A673 (cell line): ENCODE measurements at regions not wholly inside any gene's neighbourhood (a gene's known extent, or its start where the extent isn't known, plus 50 kb on each side); places are given as distances from the start of the nearest gene placed in this dataset.

ENCODE experiments used
- BruUV-seq: library from RNA; stranded (reverse); fragments of 400-500 nt; replicated peaks from 2 replicates; lab custom pipeline; 2021; lab: Mats Ljungman, UMichigan
- CTCF ChIA-PET: fragments of 300-600 bp; sonication (Branson Sonifier 250); formaldehyde crosslinking; loops from one replicate; lab custom pipeline; 2022; ENCODE audit warnings: antibody characterized with exemption; lab: Charles Lee
- POLR2A ChIA-PET: fragments of 300-600 bp; sonication (Branson Sonifier 250); formaldehyde crosslinking; loops from one replicate; lab custom pipeline; 2022; ENCODE audit warnings: antibody characterized with exemption; ENCODE audit not compliant: low non-redundant PET; lab: Charles Lee
- DNase-seq: peaks from one replicate; pipeline ENCODE4 v3.0.0-alpha.2; 2015; ENCODE audit warnings: low spot score
- H3K27ac ChIP-seq: fragments of 200-600 bp; sonication (generic); 2 replicates; pipeline ENCODE4 v1.5.1; 2016; ENCODE audit warnings: mixed run types, low read depth, mild to moderate bottlenecking, mixed read lengths, antibody characterized with exemption, low read length; ENCODE audit not compliant: poor library complexity, severe bottlenecking
- H3K27me3 ChIP-seq: fragments of 200-600 bp; sonication (generic); replicated peaks from 2 replicates; pipeline ENCODE4 v1.6.1; 2017; ENCODE audit warnings: mixed run types, low read depth, mild to moderate bottlenecking, mixed read lengths, antibody characterized with exemption, low read length; ENCODE audit not compliant: insufficient read depth, poor library complexity
- H3K36me3 ChIP-seq: fragments of 200-600 bp; sonication (generic); 2 replicates; pipeline ENCODE4 v1.6.1; 2016; ENCODE audit warnings: mixed run types, mild to moderate bottlenecking, mixed read lengths, antibody characterized with exemption, low read length; ENCODE audit not compliant: insufficient read depth, poor library complexity, severe bottlenecking
- H3K4me1 ChIP-seq: fragments of 200-600 bp; sonication (generic); 2 replicates; pipeline ENCODE4 v1.6.1; 2017; ENCODE audit warnings: mixed run types, mild to moderate bottlenecking, mixed read lengths, antibody characterized with exemption, low read length; ENCODE audit not compliant: insufficient read depth, poor library complexity, severe bottlenecking
- H3K4me3 ChIP-seq: fragments of 200-600 bp; sonication (generic); 2 replicates; pipeline ENCODE4 v1.5.1; 2016; ENCODE audit warnings: low read depth, mixed run types, mild to moderate bottlenecking, mixed read lengths, low read length; ENCODE audit not compliant: poor library complexity, severe bottlenecking
- H3K9me3 ChIP-seq: fragments of 200-600 bp; sonication (generic); 2 replicates; pipeline ENCODE4 v1.6.1; 2016; ENCODE audit warnings: mixed run types, low read depth, mild to moderate bottlenecking, mixed read lengths, antibody characterized with exemption, low read length; ENCODE audit not compliant: poor library complexity, severe bottlenecking
- EZH2 ChIP-seq: fragments of 200-600 bp; sonication (generic); IDR thresholded peaks from 2 replicates; pipeline ENCODE4 v1.6.1; 2017; ENCODE audit warnings: borderline replicate concordance, low read depth, mild to moderate bottlenecking, mixed read lengths, antibody characterized with exemption, low read length; ENCODE audit not compliant: poor library complexity, severe bottlenecking
- intact Hi-C: fragments of 100-400 bp; cut with micrococcal nuclease; formaldehyde crosslinking; loops from one replicate; pipeline ENCODE4 v1.10.0; 2022; ENCODE audit not compliant: unreplicated experiment
- TF ChIP-seq, protein P1 (sequence below): fragments of 300-800, 200-600 bp; sonication (generic); conservative IDR thresholded peaks from 2 replicates; pipeline ENCODE4 v1.5.1; 2017; ENCODE audit warnings: low read depth, mild to moderate bottlenecking, antibody characterized with exemption, low read length, moderate library complexity, mixed read lengths

DNA sequence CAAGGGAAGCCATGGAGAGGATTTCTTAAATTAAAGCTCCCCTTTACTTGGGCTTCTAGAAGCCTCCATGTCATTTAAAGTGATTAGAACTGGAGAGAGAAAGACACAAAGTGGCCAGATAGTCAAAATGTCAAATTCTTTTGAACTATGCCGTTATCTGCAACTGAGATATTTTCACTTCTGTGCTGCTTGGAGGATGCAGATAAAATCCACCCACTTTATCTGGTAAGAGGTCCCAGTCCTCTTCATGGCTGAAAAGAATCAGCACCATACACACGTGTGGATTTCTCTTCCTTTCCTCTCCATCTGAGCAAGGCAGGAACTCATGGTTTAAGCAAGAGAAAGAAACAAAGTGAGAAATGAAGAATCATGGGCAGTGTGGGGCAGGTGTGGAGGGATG lies 276.9 kb upstream of the RUNX1 start:
- TF ChIP-seq EZH2: no peak
- TF ChIP-seq, protein P1, sequence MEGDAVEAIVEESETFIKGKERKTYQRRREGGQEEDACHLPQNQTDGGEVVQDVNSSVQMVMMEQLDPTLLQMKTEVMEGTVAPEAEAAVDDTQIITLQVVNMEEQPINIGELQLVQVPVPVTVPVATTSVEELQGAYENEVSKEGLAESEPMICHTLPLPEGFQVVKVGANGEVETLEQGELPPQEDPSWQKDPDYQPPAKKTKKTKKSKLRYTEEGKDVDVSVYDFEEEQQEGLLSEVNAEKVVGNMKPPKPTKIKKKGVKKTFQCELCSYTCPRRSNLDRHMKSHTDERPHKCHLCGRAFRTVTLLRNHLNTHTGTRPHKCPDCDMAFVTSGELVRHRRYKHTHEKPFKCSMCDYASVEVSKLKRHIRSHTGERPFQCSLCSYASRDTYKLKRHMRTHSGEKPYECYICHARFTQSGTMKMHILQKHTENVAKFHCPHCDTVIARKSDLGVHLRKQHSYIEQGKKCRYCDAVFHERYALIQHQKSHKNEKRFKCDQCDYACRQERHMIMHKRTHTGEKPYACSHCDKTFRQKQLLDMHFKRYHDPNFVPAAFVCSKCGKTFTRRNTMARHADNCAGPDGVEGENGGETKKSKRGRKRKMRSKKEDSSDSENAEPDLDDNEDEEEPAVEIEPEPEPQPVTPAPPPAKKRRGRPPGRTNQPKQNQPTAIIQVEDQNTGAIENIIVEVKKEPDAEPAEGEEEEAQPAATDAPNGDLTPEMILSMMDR: no peak
- Histone ChIP-seq H3K27ac (no peak overlapping the region), H3K4me3 (no peak overlapping the region), H3K27me3 (peaks cover 4% of the 10 kb centered on the region), H3K9me3 (no peaks in the 10 kb centered on the region), H3K4me1 (no peaks in the 10 kb centered on the region), H3K36me3 (no peaks in the 10 kb centered on the region)
- ChIA-PET POLR2A (no interaction called here), CTCF (no interaction called here)
- intact Hi-C loops: no loop called here
- BruUV-seq: no TSS peak
- no peak for DNase-seq

GRCh38 chr21:35324372-35325220 lies 275.5 kb upstream of the RUNX1 start:
- ChIA-PET POLR2A (no interaction called here), CTCF (no interaction called here)
- H3K36me3 ChIP-seq: no peaks in the 10 kb centered on the region
- H3K4me1 ChIP-seq: no peaks in the 10 kb centered on the region
- intact Hi-C loops: no loop called here
- peaks cover 4% of the 10 kb centered on the region for H3K27me3 ChIP-seq
- DNase-seq: no peak
- no peaks in the 10 kb centered on the region for H3K9me3 ChIP-seq
- TF ChIP-seq, protein P1: no peak
- TF ChIP-seq EZH2: no peak
- BruUV-seq: no TSS peak
- no peak overlapping the region for H3K4me3 ChIP-seq
- H3K27ac ChIP-seq: no peak overlapping the region

DNA sequence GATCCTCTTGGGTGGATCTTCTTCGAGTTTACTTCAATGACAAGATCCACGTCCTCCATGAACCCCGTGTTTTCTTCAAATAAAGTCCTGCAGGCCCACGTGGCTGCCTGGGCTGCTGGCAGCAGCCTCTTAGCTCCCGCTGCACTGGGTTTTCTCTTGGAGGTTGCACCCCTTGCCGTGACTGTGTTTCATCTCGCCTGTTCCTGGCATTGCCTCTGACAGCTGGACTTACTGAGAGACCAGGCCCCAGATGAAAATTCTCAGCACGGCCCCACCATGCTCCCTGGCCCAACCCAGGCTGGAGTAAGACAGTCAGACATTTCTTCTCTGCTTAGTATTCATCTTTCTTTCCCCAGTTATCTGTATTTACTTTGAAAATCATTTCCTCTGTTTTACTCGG lies 274.8 kb upstream of the RUNX1 start:
- intact Hi-C loops: no loop called here
- Histone ChIP-seq H3K4me3 (no peak overlapping the region), H3K27me3 (peaks cover 4% of the 10 kb centered on the region), H3K27ac (no peak overlapping the region), H3K4me1 (no peaks in the 10 kb centered on the region), H3K36me3 (no peaks in the 10 kb centered on the region), H3K9me3 (no peaks in the 10 kb centered on the region)
- no peak for DNase-seq
- ChIA-PET POLR2A (no interaction called here), CTCF (no interaction called here)
- no peak for TF ChIP-seq EZH2
- TF ChIP-seq, protein P1: no peak
- BruUV-seq: no TSS peak
